Liver (tissue), 8 donors: ENCODE measurements at regions not wholly inside any gene's neighbourhood (a gene's known extent, or its start where the extent isn't known, plus 50 kb on each side); places are given as distances from the start of the nearest gene placed in this dataset.

ENCODE experiments used
- DNase-seq: peaks from one replicate; pipeline ENCODE4 v3.0.0-alpha.2; 2017; ENCODE audit warnings: low spot score
- H3K27ac ChIP-seq, 2 donors: one replicate each; pipeline ENCODE4 v1.7.0; 2013; ENCODE audit warnings: inconsistent platforms in 2 of 2, low read length in 2 of 2, control low read depth in 1 of 2, low read depth in 1 of 2, mild to moderate bottlenecking in 1 of 2
- H3K27me3 ChIP-seq, 4 donors: one replicate each; pipeline versions ENCODE4 v1.6.1 to v1.7.0; 2013; ENCODE audit warnings: low read length in 3 of 4, inconsistent platforms in 1 of 4, mild to moderate bottlenecking in 1 of 4, moderate library complexity in 1 of 4; ENCODE audit not compliant: control insufficient read depth in 4 of 4, insufficient read depth in 4 of 4
- H3K36me3 ChIP-seq, 4 donors: one replicate each; pipeline versions ENCODE4 v1.6.1 to v1.7.0; 2013; ENCODE audit warnings: low read length in 3 of 4, mild to moderate bottlenecking in 3 of 4, low read depth in 1 of 4, moderate library complexity in 1 of 4; ENCODE audit not compliant: control insufficient read depth in 4 of 4, insufficient read depth in 3 of 4
- H3K4me1 ChIP-seq, 4 donors: one replicate each; pipeline versions ENCODE4 v1.6.1 to v1.7.0; 2013; ENCODE audit warnings: low read length in 3 of 4, mild to moderate bottlenecking in 3 of 4, moderate library complexity in 1 of 4; ENCODE audit not compliant: control insufficient read depth in 4 of 4, insufficient read depth in 4 of 4
- H3K4me3 ChIP-seq, 3 donors: one replicate each; pipeline versions ENCODE4 v1.6.1 to v1.7.0; 2013; ENCODE audit warnings: low read length in 3 of 3, control low read depth in 1 of 3, low read depth in 1 of 3, mild to moderate bottlenecking in 1 of 3
- H3K9ac ChIP-seq, 2 donors: one replicate each; pipeline ENCODE4 v1.7.0; 2013; ENCODE audit warnings: low read length in 2 of 2, mild to moderate bottlenecking in 2 of 2, moderate library complexity in 2 of 2, control low read depth in 1 of 2, low read depth in 1 of 2
- H3K9me3 ChIP-seq, 4 donors: one replicate each; pipeline versions ENCODE4 v1.6.1 to v1.7.0; 2013; ENCODE audit warnings: low read length in 3 of 4; ENCODE audit not compliant: control insufficient read depth in 4 of 4
- ATF3 ChIP-seq: IDR thresholded peaks from 2 replicates; pipeline ENCODE4 v1.6.1; 2016; ENCODE audit warnings: antibody characterized with exemption
- CTCF ChIP-seq: fragments of 150-350 bp; IDR thresholded peaks from 2 replicates; pipeline ENCODE4 v1.5.1; 2017; ENCODE audit warnings: improper control_type of control experiment, low read depth, low read length; ENCODE audit not compliant: missing input control
- EGR1 ChIP-seq, 2 donors: IDR thresholded peaks; 2 replicates each; pipeline ENCODE4 v1.6.1; 2016 to 2018; ENCODE audit warnings: antibody characterized with exemption in 2 of 2, low read depth in 2 of 2
- FOXA1 ChIP-seq: IDR thresholded peaks from 2 replicates; pipeline ENCODE4 v1.6.1; 2016; ENCODE audit warnings: antibody characterized with exemption
- FOXA2 ChIP-seq: IDR thresholded peaks from 2 replicates; pipeline ENCODE4 v1.6.1; 2016; ENCODE audit warnings: antibody characterized with exemption
- GABPA ChIP-seq, 2 donors: IDR thresholded peaks in 1 of 2; conservative IDR thresholded peaks in 1 of 2; 2 replicates each; pipeline ENCODE4 v1.6.1; 2016; ENCODE audit warnings: antibody characterized with exemption in 2 of 2, mild to moderate bottlenecking in 1 of 2, moderate library complexity in 1 of 2
- HNF4A ChIP-seq, 2 donors: conservative IDR thresholded peaks; 2 replicates each; pipeline ENCODE4 v1.6.1; 2016; ENCODE audit warnings: antibody characterized with exemption in 2 of 2, mild to moderate bottlenecking in 2 of 2
- HNF4G ChIP-seq: IDR thresholded peaks from 2 replicates; pipeline ENCODE4 v1.6.1; 2016; ENCODE audit warnings: antibody characterized with exemption
- JUND ChIP-seq, 2 donors: IDR thresholded peaks; 2 replicates each; pipeline ENCODE4 v1.6.1; 2016; ENCODE audit warnings: antibody characterized with exemption in 2 of 2
- NR2F2 ChIP-seq: IDR thresholded peaks from 2 replicates; pipeline ENCODE4 v1.6.1; 2016; ENCODE audit warnings: antibody characterized with exemption
- RAD21 ChIP-seq, 2 donors: IDR thresholded peaks; 2 replicates each; pipeline ENCODE4 v1.6.1; 2016; ENCODE audit warnings: antibody characterized with exemption in 2 of 2, mild to moderate bottlenecking in 2 of 2
- REST ChIP-seq: IDR thresholded peaks from 2 replicates; pipeline ENCODE4 v1.6.1; 2016; ENCODE audit warnings: antibody characterized with exemption, mild to moderate bottlenecking
- RXRA ChIP-seq, 2 donors: IDR thresholded peaks; 2 replicates each; pipeline ENCODE4 v1.6.1; 2017 to 2018; ENCODE audit warnings: antibody characterized with exemption in 2 of 2, mild to moderate bottlenecking in 1 of 2
- SP1 ChIP-seq: IDR thresholded peaks from 2 replicates; pipeline ENCODE4 v1.6.1; 2018; ENCODE audit warnings: antibody characterized with exemption, mild to moderate bottlenecking
- TAF1 ChIP-seq: conservative IDR thresholded peaks from 2 replicates; pipeline ENCODE4 v1.6.1; 2016; ENCODE audit warnings: antibody characterized with exemption, mild to moderate bottlenecking
- YY1 ChIP-seq: IDR thresholded peaks from 2 replicates; pipeline ENCODE4 v1.6.1; 2016; ENCODE audit warnings: antibody characterized with exemption, mild to moderate bottlenecking
- ZBTB33 ChIP-seq: IDR thresholded peaks from 2 replicates; pipeline ENCODE4 v1.6.1; 2016; ENCODE audit warnings: antibody characterized with exemption
- WGBS: extraction: QIAGEN DNeasy Blood & Tissue Kit; methylation state at CpG from one replicate; pipeline ENCODE4 v1.1.7; 2013; 5-methylcytosine and 5-hydroxymethylcytosine counted together
- donor health status: healthy.
- donor health status: healthy.
- donor health status: healthy.
- donor health status: healthy.
- donor health status: healthy.

- Histone ChIP-seq H3K36me3 (no peaks in the 10 kb centered on the region), H3K27me3 (no peaks in the 10 kb centered on the region), H3K4me3 (no peak overlapping the region), H3K27ac (no peak overlapping the region), H3K9ac (no peak overlapping the region), H3K4me1 (no peaks in the 10 kb centered on the region), H3K9me3 (no peaks in the 10 kb centered on the region)
- WGBS: 69% methylated on average over 3 of the region's 3 CpGs
- no peak for DNase-seq
- no peak for TF ChIP-seq GABPA (IDR thresholded peaks at IDR 0.05 in 1 of 2, conservative IDR thresholded peaks at IDR 0.05 in 1 of 2)
- TF ChIP-seq ZBTB33: no peak
- TF ChIP-seq JUND (IDR thresholded peaks at IDR 0.05): no peak
- TF ChIP-seq FOXA1: no peak
- no peak for TF ChIP-seq YY1
- no peak for TF ChIP-seq CTCF
- TF ChIP-seq RXRA (IDR thresholded peaks at IDR 0.05): no peak
- no peak for TF ChIP-seq REST
- no peak for TF ChIP-seq RAD21 (IDR thresholded peaks at IDR 0.05)
- no peak for TF ChIP-seq HNF4G
- no peak for TF ChIP-seq FOXA2
- no peak for TF ChIP-seq NR2F2
- TF ChIP-seq ATF3: no peak
- no peak for TF ChIP-seq SP1
- TF ChIP-seq HNF4A (conservative IDR thresholded peaks at IDR 0.05): no peak
Measured at GRCh38 chr4:27908356-27908755, 1047.7 kb downstream of the STIM2 start.

GRCh38 chr4:27910227-27910626 is 1049.6 kb downstream of the STIM2 start:
- Histone ChIP-seq H3K27ac (no peak overlapping the region), H3K9ac (no peak overlapping the region), H3K9me3 (no peaks in the 10 kb centered on the region), H3K36me3 (no peaks in the 10 kb centered on the region), H3K4me3 (no peak overlapping the region), H3K27me3 (no peaks in the 10 kb centered on the region), H3K4me1 (no peaks in the 10 kb centered on the region)
- DNase-seq: no peak
- WGBS: 30% methylated on average over 2 of the region's 2 CpGs
- no peak for TF ChIP-seq HNF4G
- TF ChIP-seq ATF3: no peak
- no peak for TF ChIP-seq CTCF
- TF ChIP-seq SP1: no peak
- TF ChIP-seq RXRA (IDR thresholded peaks at IDR 0.05): no peak
- no peak for TF ChIP-seq EGR1 (IDR thresholded peaks at IDR 0.05; ENCODE audit: low read depth in 2 of 2)
- TF ChIP-seq TAF1: no peak
- TF ChIP-seq FOXA2: no peak
- no peak for TF ChIP-seq JUND (IDR thresholded peaks at IDR 0.05)
- no peak for TF ChIP-seq GABPA (IDR thresholded peaks at IDR 0.05 in 1 of 2, conservative IDR thresholded peaks at IDR 0.05 in 1 of 2)
- no peak for TF ChIP-seq REST
- TF ChIP-seq NR2F2: no peak
